SK-N-SH (cell line): ENCODE measurements at regions not wholly inside any gene's neighbourhood (a gene's known extent, or its start where the extent isn't known, plus 50 kb on each side); places are given as distances from the start of the nearest gene placed in this dataset.
A peak's percentile ranks its signal among the peaks of the same experiment; 100 is the strongest.

ENCODE experiments used
- CTCF ChIA-PET: fragments of 300-600, 350-600 bp; formaldehyde crosslinking; extraction: SDS; loops from one replicate; lab custom pipeline; 2021; lab: Yijun Ruan, JAX
- POLR2A ChIA-PET: fragments of 350-600 bp; sonication (Branson Sonifier 250); formaldehyde crosslinking; extraction: SDS; loops from one replicate; lab custom pipeline; 2020; ENCODE audit warnings: antibody characterized with exemption, inconsistent platforms; lab: Yijun Ruan, JAX
- DNase-seq: peaks from one replicate; pipeline ENCODE4 v3.0.0; 2012
- H2AFZ ChIP-seq: fragments of 200-600 bp; sonication (generic); 2 replicates; pipeline ENCODE4 v1.8.1; 2016; ENCODE audit warnings: antibody characterized with exemption, mild to moderate bottlenecking, low read depth
- H3F3A ChIP-seq: fragments of 200-600 bp; sonication (generic); replicated peaks from 2 replicates; pipeline ENCODE3; 2016; ENCODE audit warnings: antibody characterized with exemption, mild to moderate bottlenecking; ENCODE audit not compliant: insufficient read depth
- H3K27ac ChIP-seq, 2 experiments: fragments of 200-500 bp in 1 of 2; fragments of 200-600 bp in 1 of 2; sonication (Bioruptor generic) in 1 of 2; sonication (generic), shearing (Covaris generic) in 1 of 2; 2 replicates each; pipeline versions ENCODE4 v1.5.1 to v1.6.1; 2014 to 2016; ENCODE audit warnings: low read depth in 2 of 2, inconsistent platforms in 1 of 2, low read length in 1 of 2, mild to moderate bottlenecking in 1 of 2, mixed read lengths in 1 of 2
- H3K27me3 ChIP-seq: fragments of 200-600 bp; sonication (generic), shearing (Covaris generic); 2 replicates; pipeline ENCODE4 v1.6.1; 2016; ENCODE audit warnings: mixed run types; ENCODE audit not compliant: insufficient read depth
- H3K36me3 ChIP-seq, 2 experiments: fragments of 200-500 bp in 1 of 2; fragments of 200-600 bp in 1 of 2; sonication (Bioruptor generic) in 1 of 2; sonication (generic) in 1 of 2; replicated peaks in 1 of 2; 2 replicates each; pipeline versions ENCODE3 to v1.5.1; 2014 to 2016; ENCODE audit warnings: low read length in 1 of 2, mild to moderate bottlenecking in 1 of 2; ENCODE audit not compliant: insufficient read depth in 2 of 2, control insufficient read depth in 1 of 2
- H3K4me1 ChIP-seq, 2 experiments: fragments of 200-500 bp in 1 of 2; fragments of 200-600 bp in 1 of 2; sonication (Bioruptor generic) in 1 of 2; sonication (generic), shearing (Covaris generic) in 1 of 2; 2 replicates each; pipeline versions ENCODE4 v1.5.1 to v1.6.1; 2014 to 2016; ENCODE audit warnings: low read depth in 1 of 2, low read length in 1 of 2, mixed run types in 1 of 2; ENCODE audit not compliant: insufficient read depth in 2 of 2, control insufficient read depth in 1 of 2
- H3K4me2 ChIP-seq: fragments of 200-600 bp; sonication (generic), shearing (Covaris generic); 2 replicates; pipeline ENCODE4 v1.6.1; 2017; ENCODE audit warnings: mixed run types
- H3K4me3 ChIP-seq, 2 experiments: fragments of 200-500 bp in 1 of 2; fragments of 200-600 bp in 1 of 2; sonication (Bioruptor generic) in 1 of 2; sonication (generic), shearing (Covaris generic) in 1 of 2; 2 replicates each; pipeline versions ENCODE4 v1.5.1 to v1.8.1; 2014 to 2016; ENCODE audit warnings: low read depth in 2 of 2, inconsistent platforms in 1 of 2, low read length in 1 of 2, mild to moderate bottlenecking in 1 of 2, mixed read lengths in 1 of 2, moderate library complexity in 1 of 2
- H3K79me2 ChIP-seq: fragments of 200-600 bp; sonication (generic); 2 replicates; pipeline ENCODE4 v1.8.1; 2017; ENCODE audit warnings: mild to moderate bottlenecking; ENCODE audit not compliant: insufficient read depth
- H3K9ac ChIP-seq: fragments of 200-600 bp; sonication (generic); 2 replicates; pipeline ENCODE4 v1.6.1; 2017; ENCODE audit warnings: mixed run types
- H3K9me2 ChIP-seq: fragments of 200-600 bp; sonication (generic); 2 replicates; pipeline ENCODE4 v1.6.1; 2017; ENCODE audit warnings: mixed run types
- H3K9me3 ChIP-seq: fragments of 200-600 bp; sonication (generic); 2 replicates; pipeline ENCODE4 v1.6.1; 2017; ENCODE audit warnings: mixed run types, mild to moderate bottlenecking, moderate library complexity
- H4K20me1 ChIP-seq: fragments of 200-600 bp; sonication (generic); 2 replicates; pipeline ENCODE4 v1.6.1; 2017; ENCODE audit warnings: mild to moderate bottlenecking, mixed run types; ENCODE audit not compliant: insufficient read depth
- ELF1 ChIP-seq: IDR thresholded peaks from 2 replicates; pipeline ENCODE4 v1.4.0; 2012
- EP300 ChIP-seq, 2 experiments: IDR thresholded peaks; 2 replicates each; pipeline versions ENCODE4 v1.4.0 to v1.6.1; 2012; ENCODE audit warnings: borderline replicate concordance in 1 of 2, low read depth in 1 of 2, low read length in 1 of 2
- EZH2phosphoT487 ChIP-seq: fragments of 200-600 bp; sonication (generic); IDR thresholded peaks from 2 replicates; pipeline ENCODE4 v1.6.1; 2017; ENCODE audit warnings: low read depth, mixed run types, mild to moderate bottlenecking, antibody characterized with exemption, moderate library complexity, borderline replicate concordance
- FOSL2 ChIP-seq: IDR thresholded peaks from 2 replicates; pipeline ENCODE4 v1.4.0; 2012; ENCODE audit warnings: low read depth, mild to moderate bottlenecking, moderate library complexity, borderline replicate concordance
- GATA2 ChIP-seq: sonication (generic); formaldehyde crosslinking; IDR thresholded peaks from 2 replicates; pipeline ENCODE4 v1.5.0; 2020; ENCODE audit warnings: mild to moderate bottlenecking, missing genetic modification reagents
- MAX ChIP-seq: IDR thresholded peaks from 2 replicates; pipeline ENCODE4 v1.4.0; 2012; ENCODE audit warnings: low read depth
- MXI1 ChIP-seq: IDR thresholded peaks from 2 replicates; pipeline ENCODE4 v1.6.1; 2012; ENCODE audit warnings: mild to moderate bottlenecking, low read depth, low read length, improper control_type of control experiment
- PBX3 ChIP-seq: IDR thresholded peaks from 2 replicates; pipeline ENCODE4; 2012
- RAD21 ChIP-seq: IDR thresholded peaks from 2 replicates; pipeline ENCODE4 v1.6.1; 2012; ENCODE audit warnings: mild to moderate bottlenecking, low read length
- USF2 ChIP-seq: fragments of 150-350 bp; IDR thresholded peaks from 2 replicates; pipeline ENCODE4 v1.6.1; 2017; ENCODE audit warnings: antibody characterized with exemption, low read length, low read depth, borderline replicate concordance
- WGBS: methylation state at CpG from one replicate; pipeline ENCODE4 v1.1.6; 2017; ENCODE audit warnings: low lambda C conversion rate; 5-methylcytosine and 5-hydroxymethylcytosine counted together

GRCh38 chr19:30634131-30634830 lies 262.1 kb downstream of the ZNF536 start:
- CTCF ChIA-PET = no interaction called here
- no peak for DNase-seq
- POLR2A ChIA-PET = no interaction called here

GRCh38 chr19:30631033-30631370 lies 258.8 kb downstream of the ZNF536 start:
- Histone ChIP-seq H3K4me1 (peaks cover 0 to 26% of the 10 kb centered on the region in 2 experiments; a peak in 1 of 4 replicates), H4K20me1 (no peaks in the 10 kb centered on the region), H3K9me2 (no peaks in the 10 kb centered on the region), H3K79me2 (no peaks in the 10 kb centered on the region), H3F3A (no peaks in the 10 kb centered on the region), H2AFZ (no peak overlapping the region), H3K27ac (peak overlapping the region in 1 of 2 experiments; percentile 80; a peak in 2 of 4 replicates), H3K9me3 (no peaks in the 10 kb centered on the region), H3K9ac (no peak overlapping the region), H3K36me3 (no peaks in the 10 kb centered on the region), H3K27me3 (no peaks in the 10 kb centered on the region), H3K4me3 (no peak overlapping the region), H3K4me2 (no peak overlapping the region)
- no peak for TF ChIP-seq EZH2phosphoT487
- no peak for TF ChIP-seq ELF1
- DNase-seq = no peak
- CTCF ChIA-PET = no interaction called here
- POLR2A ChIA-PET = no interaction called here
- WGBS = 38% methylated on average over 3 of the region's 12 CpGs

More at GRCh38 chr19:30634131-30634830, 262.1 kb downstream of the ZNF536 start:
- no peaks in the 10 kb centered on the region for H3K27me3 ChIP-seq
- no peaks in the 10 kb centered on the region for H3K9me2 ChIP-seq
- no peaks in the 10 kb centered on the region for H3K79me2 ChIP-seq
- H3K36me3 ChIP-seq = no peaks in the 10 kb centered on the region
- H3K9me3 ChIP-seq = no peaks in the 10 kb centered on the region
- H3K4me2 ChIP-seq = no peak overlapping the region
- no peaks in the 10 kb centered on the region for H4K20me1 ChIP-seq
- no peak overlapping the region for H2AFZ ChIP-seq
- no peak overlapping the region for H3K27ac ChIP-seq
- no peak overlapping the region for H3K4me3 ChIP-seq
- H3K9ac ChIP-seq = no peak overlapping the region
- TF ChIP-seq USF2 = no peak
- TF ChIP-seq EP300 (IDR thresholded peaks at IDR 0.05; ENCODE audit: borderline replicate concordance in 1 of 2, low read depth in 1 of 2, low read length in 1 of 2) = no peak
- TF ChIP-seq FOSL2 = no peak
- H3K4me1 ChIP-seq = peaks cover 0 to 20% of the 10 kb centered on the region in 2 experiments; a peak in 1 of 4 replicates
- H3F3A ChIP-seq = no peaks in the 10 kb centered on the region
- WGBS = 65% methylated on average over 19 of the region's 19 CpGs

GRCh38 chr19:30630289-30631032 lies 258.3 kb downstream of the ZNF536 start:
- no peak overlapping the region for H3K4me3 ChIP-seq
- H3K9ac ChIP-seq = no peak overlapping the region
- 20% methylated on average over 14 of the region's 14 CpGs for WGBS
- H3K79me2 ChIP-seq = no peaks in the 10 kb centered on the region
- ChIA-PET CTCF (interaction anchor here (1.4 kb wide), 1 partner anchor 19 kb away, joined by 5 read pairs; no protein-coding TSS in a partner anchor), POLR2A (no interaction called here)
- H3K9me3 ChIP-seq = no peaks in the 10 kb centered on the region
- H3K27me3 ChIP-seq = no peaks in the 10 kb centered on the region
- no peaks in the 10 kb centered on the region for H3F3A ChIP-seq
- peak overlapping the region in 1 of 2 experiments; percentile 80; a peak in 2 of 4 replicates for H3K27ac ChIP-seq
- H3K4me1 ChIP-seq = peaks cover 0 to 26% of the 10 kb centered on the region in 2 experiments; a peak in 1 of 4 replicates
- TF ChIP-seq RAD21 (peak; percentile 11; the same call in 1 of the 2 replicates), PBX3 (no peak), ELF1 (no peak), MXI1 (no peak; the same call in 1 of the 2 replicates), MAX (no peak), GATA2 (CRISPR knock-in tag) (peak; percentile 70), EP300 (IDR thresholded peaks at IDR 0.05; ENCODE audit: borderline replicate concordance in 1 of 2, low read depth in 1 of 2, low read length in 1 of 2) (peak in 1 of 2 experiments; percentile 46; a peak in 1 of 4 replicates)
- H4K20me1 ChIP-seq = no peaks in the 10 kb centered on the region
- H2AFZ ChIP-seq = no peak overlapping the region
- no peak overlapping the region for H3K4me2 ChIP-seq
- peak; percentile 73 for DNase-seq
- H3K9me2 ChIP-seq = no peaks in the 10 kb centered on the region
- no peaks in the 10 kb centered on the region for H3K36me3 ChIP-seq
